ENCODE measurements at regions not wholly inside any gene's neighbourhood (a gene's known extent, or its start where the extent isn't known, plus 50 kb on each side); places are given as distances from the start of the nearest gene placed in this dataset.

- H3K27me3 ChIP-seq = no peaks in the 10 kb centered on the region
- H3K4me3 ChIP-seq (ENCODE audit: low read depth, low read length) = no peak overlapping the region
- H3K36me3 ChIP-seq = no peaks in the 10 kb centered on the region
- no peaks in the 10 kb centered on the region for H3K9me3 ChIP-seq
- H3K4me1 ChIP-seq = peaks cover 54% of the 10 kb centered on the region
- TF ChIP-seq CTCF (IDR thresholded peaks at IDR 0.05; ENCODE audit: low read depth, low read length) = no peak
- peak; percentile 15 for DNase-seq
These were observed 104.2 kb upstream of the CASZ1 start for GRCh38 chr1:10900691-10901090.

GRCh38 chr1:10901091-10901890 lies 104.8 kb upstream of the CASZ1 start:
- Histone ChIP-seq H3K4me1 (peaks cover 59% of the 10 kb centered on the region), H3K9me3 (no peaks in the 10 kb centered on the region), H3K27me3 (no peaks in the 10 kb centered on the region), H3K36me3 (no peaks in the 10 kb centered on the region), H3K4me3 (ENCODE audit: low read depth, low read length) (peak overlapping the region; percentile 8)
- no peak for TF ChIP-seq CTCF (IDR thresholded peaks at IDR 0.05; ENCODE audit: low read depth, low read length)
- DNase-seq = peak; percentile 58

- H3K9me3 ChIP-seq = no peaks in the 10 kb centered on the region
- H3K27me3 ChIP-seq = no peaks in the 10 kb centered on the region
- DNase-seq = peak; percentile 72
- no peaks in the 10 kb centered on the region for H3K36me3 ChIP-seq
- H3K4me3 ChIP-seq (ENCODE audit: low read depth, low read length) = peak overlapping the region; percentile 24
- TF ChIP-seq CTCF (IDR thresholded peaks at IDR 0.05; ENCODE audit: low read depth, low read length) = no peak
- peaks cover 67% of the 10 kb centered on the region for H3K4me1 ChIP-seq
These were observed 105.7 kb upstream of the CASZ1 start for GRCh38 chr1:10901891-10902805.

- H3K4me1 ChIP-seq = peaks cover 59% of the 10 kb centered on the region
- no peak for DNase-seq
- H3K36me3 ChIP-seq = no peaks in the 10 kb centered on the region
- H3K27me3 ChIP-seq = no peaks in the 10 kb centered on the region
- H3K4me3 ChIP-seq (ENCODE audit: low read depth, low read length) = no peak overlapping the region
- TF ChIP-seq CTCF (IDR thresholded peaks at IDR 0.05; ENCODE audit: low read depth, low read length) = no peak
- H3K9me3 ChIP-seq = no peaks in the 10 kb centered on the region
These were observed 107.0 kb upstream of the CASZ1 start for GRCh38 chr1:10903421-10903820.

- no peaks in the 10 kb centered on the region for H3K9me3 ChIP-seq
- no peak for TF ChIP-seq CTCF (IDR thresholded peaks at IDR 0.05; ENCODE audit: low read depth, low read length)
- no peak overlapping the region for H3K4me3 ChIP-seq (ENCODE audit: low read depth, low read length)
- H3K27me3 ChIP-seq = no peaks in the 10 kb centered on the region
- no peaks in the 10 kb centered on the region for H3K36me3 ChIP-seq
- peaks cover 55% of the 10 kb centered on the region for H3K4me1 ChIP-seq
- no peak for DNase-seq
These were observed 107.4 kb upstream of the CASZ1 start for GRCh38 chr1:10903821-10904220.

All from BE2C (cell line).